HG03135 (cell line): ENCODE measurements at regions not wholly inside any gene's neighbourhood (a gene's known extent, or its start where the extent isn't known, plus 50 kb on each side); places are given as distances from the start of the nearest gene placed in this dataset.
"Not testable (repeated sequence)": the region's sequence is repeated elsewhere in the genome, so short reads cannot be mapped to it uniquely, and the experiment has no call there.

Experiments
- ATAC-seq: cut with Tn5 transposase; IDR thresholded peaks from one replicate; pipeline ENCODE4 v1.9.1; 2021; ENCODE audit warnings: mild to moderate bottlenecking, moderate library complexity; ENCODE audit not compliant: unreplicated experiment

DNA sequence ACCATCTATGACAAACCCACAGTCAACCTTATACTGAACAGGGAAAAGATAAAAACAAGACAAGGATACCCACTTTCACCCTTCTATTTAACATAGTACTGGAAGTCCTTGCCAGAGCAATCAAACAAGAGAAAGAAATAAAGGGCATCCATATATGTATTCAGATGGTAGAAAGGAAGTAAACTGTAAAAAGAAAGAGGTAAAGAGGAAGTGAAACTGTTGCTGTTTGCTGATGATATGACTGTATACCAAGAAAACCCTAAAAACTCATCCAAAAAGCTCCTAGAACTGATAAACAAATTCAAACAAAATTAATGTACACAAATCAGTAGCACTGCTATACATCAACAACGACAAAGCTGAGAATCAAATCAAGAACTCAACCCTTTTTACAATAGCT, 538.7 kb upstream of the PABPC4L start:
- ATAC-seq = peak; percentile 59

- ATAC-seq = no peak
These were observed 534.3 kb upstream of the PABPC4L start for GRCh38 chr4:134735901-134736300.

GRCh38 chr4:134727696-134728095, 526.1 kb upstream of the PABPC4L start:
- no peak for ATAC-seq

DNA sequence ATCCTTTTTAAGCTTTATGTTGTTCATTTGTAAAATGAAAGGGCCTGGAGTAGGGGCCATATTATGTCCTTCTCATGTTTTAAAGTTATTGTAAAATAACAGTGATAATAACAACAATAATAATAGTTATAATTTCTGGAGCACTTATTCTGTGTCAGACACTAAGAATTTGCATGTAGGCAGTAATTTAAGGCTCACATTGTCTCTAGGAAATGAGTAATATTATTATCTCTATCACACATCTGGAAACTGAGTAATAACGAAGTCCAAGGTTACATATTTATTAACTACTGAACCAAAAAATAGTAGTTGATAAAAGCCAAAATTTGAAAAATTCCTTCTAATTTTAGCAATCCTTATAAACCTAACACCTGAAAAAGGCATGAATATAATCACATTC, 520.7 kb upstream of the PABPC4L start:
- no peak for ATAC-seq

GRCh38 chr4:134720030-134720429, 518.4 kb upstream of the PABPC4L start:
- no peak for ATAC-seq

DNA sequence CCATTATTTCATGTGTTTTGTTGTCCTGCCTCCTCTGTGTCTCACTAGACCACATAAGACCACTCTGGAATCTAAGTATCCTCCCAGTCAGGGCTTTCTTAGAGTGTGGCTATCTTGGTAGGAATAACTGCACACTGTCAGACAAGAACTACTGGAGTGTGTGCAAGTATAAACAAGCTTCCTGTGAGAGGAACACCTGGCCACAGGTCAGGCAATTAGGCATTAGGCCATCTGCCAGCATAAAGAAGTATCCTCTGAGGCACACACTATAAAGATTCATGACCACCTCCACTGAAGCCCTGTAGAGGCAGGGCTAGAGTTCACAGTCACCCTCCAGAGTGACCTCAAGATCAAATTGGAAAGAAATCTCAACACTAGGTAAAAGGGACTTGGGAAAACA, 507.0 kb upstream of the PABPC4L start:
- ATAC-seq = no peak

GRCh38 chr4:134708026-134708425, 506.4 kb upstream of the PABPC4L start:
- no peak for ATAC-seq

- no peak for ATAC-seq
These were observed 500.8 kb upstream of the PABPC4L start for GRCh38 chr4:134702374-134702773.

- ATAC-seq = no peak
These were observed 498.7 kb upstream of the PABPC4L start for GRCh38 chr4:134700251-134700650.

GRCh38 chr4:134698831-134699230, 497.2 kb upstream of the PABPC4L start:
- ATAC-seq = not testable (repeated sequence)

GRCh38 chr4:134695433-134695832, 493.8 kb upstream of the PABPC4L start:
- no peak for ATAC-seq

DNA sequence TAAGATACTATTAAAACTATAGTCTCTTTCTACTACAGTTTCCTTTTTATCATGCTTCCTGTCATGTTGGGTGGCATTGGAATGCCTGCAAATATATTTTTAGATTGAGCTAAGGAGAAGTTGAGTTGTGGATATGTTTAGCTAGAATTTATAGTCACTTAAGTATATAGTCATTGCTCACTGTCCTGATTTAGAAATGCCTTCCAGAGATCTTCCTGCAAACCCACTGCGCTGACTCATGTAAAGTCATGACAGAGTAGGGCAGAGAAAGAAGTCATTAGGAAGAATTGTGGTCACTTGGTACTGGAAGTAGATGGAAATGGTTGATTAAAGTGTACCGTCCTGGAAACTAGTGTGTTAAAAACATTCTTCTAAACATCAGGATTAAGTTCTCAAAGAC, 490.3 kb upstream of the PABPC4L start:
- no peak for ATAC-seq

DNA sequence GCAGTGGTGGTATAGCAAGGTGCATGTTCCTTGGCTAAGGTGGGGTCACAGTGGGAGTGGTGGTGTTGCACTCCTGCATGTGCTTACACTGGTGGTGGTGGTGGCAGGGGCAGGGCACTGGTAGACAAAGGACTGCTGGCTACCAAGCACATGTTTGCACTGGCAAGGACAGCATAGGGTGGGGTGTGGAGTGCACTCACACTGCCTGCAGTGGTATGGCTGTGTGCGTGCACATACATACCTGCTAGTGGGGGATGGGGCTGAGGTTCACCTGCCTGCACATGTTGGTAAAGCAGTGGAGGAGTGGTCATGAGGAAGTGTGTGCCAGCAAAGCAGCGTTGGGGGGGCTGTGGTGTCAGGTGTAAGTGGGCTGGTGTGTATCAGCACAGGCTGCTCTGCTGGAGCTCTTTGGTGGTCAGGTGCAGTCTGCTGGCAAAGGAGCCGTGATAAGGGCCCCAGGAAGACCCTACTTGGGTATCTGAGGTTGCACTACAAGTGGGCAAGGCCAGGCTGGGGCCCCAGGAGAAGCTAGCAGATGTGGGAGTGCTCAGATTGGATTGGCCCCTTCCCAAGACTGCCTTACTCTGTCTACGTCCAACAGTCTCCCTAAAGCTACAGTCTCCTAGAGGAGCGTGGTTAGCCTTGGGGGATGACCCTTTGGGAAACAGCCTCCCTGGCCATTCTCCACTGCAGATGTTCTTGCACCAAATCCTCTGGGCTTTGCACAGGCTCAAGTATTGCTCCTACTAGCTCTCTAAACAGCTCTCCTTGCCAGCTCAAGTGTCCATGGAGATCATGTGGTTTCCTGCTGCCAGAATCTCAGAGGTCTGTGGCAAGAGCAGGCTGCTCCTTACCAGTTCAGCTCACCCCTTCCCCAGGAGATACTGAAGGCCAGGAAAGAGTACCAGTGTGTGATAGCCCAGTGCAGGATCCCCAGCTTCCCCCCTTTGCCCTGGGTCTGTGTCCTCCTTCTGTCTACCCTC, 486.3 kb upstream of the PABPC4L start:
- no peak for ATAC-seq

- ATAC-seq = no peak
These were observed 475.7 kb upstream of the PABPC4L start for GRCh38 chr4:134677209-134677814.

- no peak for ATAC-seq
These were observed 466.6 kb upstream of the PABPC4L start for GRCh38 chr4:134668237-134668636.

DNA sequence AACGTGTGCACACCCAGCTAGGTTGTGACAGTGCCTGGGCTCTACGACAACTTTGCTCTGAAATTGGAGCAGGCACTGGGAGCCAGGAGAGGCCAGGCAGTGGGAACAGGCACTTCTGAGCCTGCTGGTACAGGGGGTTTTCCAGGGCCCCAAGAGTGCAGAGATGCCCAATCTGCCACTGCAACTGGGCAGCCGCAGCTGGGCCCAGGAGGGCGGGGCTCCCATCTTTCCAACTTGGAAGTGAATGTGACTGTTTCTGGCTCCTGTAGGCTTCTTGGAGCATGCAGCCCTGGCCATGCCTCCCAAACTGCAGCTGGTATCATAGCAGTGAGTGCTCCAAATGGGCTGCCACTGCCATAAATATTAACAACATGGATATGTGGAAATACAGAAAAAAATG, 465.1 kb upstream of the PABPC4L start:
- no peak for ATAC-seq

GRCh38 chr4:134665429-134665828, 463.8 kb upstream of the PABPC4L start:
- no peak for ATAC-seq

GRCh38 chr4:134663742-134664141, 462.2 kb upstream of the PABPC4L start:
- ATAC-seq = no peak

DNA sequence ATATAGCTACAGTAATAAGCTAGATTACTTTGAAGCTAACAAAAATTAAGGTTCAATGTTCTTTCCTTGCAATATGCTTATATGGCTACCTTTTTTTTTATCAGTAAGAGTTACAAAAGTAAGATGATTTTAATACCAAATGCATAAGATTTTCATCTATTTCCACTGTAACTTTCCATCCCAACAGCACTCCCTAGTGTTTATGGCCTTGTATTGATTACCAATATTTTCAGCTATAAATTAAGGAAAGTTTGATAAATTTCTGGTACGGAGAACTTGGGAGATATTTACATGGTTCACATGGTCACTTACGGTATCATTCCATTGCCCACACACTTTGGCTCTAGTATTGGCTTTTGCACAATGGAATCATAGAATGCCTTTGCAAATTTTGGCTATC, 448.9 kb upstream of the PABPC4L start:
- ATAC-seq = no peak

- ATAC-seq = no peak
These were observed 444.2 kb upstream of the PABPC4L start for GRCh38 chr4:134645778-134646177.

DNA sequence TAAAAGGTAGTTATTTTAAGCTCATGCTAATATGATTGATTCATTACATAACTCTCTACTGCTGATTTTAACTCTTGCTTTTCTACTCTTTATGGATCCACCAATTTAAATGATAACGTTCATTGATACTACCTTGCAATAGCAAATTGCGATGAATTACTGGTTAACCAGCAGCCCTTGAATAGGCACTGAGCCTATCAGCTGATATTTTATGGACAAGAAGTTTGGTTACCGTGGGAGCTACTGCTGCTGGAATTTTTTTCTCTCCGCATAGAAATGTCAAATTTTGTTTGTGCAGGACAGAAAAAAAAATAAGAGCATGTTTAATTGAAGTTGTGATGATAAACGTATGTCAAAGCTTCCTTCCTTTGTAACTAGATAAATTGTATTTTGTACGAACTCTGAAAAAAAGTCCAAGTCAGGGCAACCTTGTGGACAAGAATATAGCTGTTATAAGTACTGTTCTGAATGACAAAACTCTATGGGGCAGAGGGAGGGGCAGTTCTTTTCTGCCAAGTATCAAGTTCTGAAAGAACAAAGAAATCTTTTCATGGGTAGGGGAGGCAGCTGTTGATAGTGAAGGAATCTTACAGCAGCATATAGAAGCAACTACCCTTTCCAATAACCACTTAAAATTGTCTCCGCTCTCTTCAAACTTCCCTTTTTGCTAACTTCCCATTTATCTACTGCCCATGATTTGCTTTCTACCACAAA, 434.9 kb upstream of the PABPC4L start:
- no peak for ATAC-seq

DNA sequence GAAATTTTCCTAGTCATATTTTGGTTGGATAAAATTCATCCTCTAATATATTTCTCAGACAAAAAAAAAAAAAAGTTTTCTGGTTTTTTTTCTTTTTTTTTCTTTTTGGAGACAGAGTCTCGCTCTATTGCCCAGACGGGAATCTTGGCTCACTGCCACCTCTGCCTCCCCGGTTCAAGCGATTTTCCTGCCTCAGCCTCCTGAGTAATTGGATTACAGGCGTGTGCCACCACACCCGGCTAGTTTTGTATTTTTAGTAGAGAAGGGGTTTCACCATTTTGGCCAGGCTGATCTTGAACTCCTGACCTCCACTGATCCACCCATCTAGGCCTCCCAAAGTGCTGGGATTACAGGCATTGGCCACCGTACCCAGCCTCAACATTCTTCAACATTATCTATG, 432.7 kb upstream of the PABPC4L start:
- ATAC-seq = no peak
